ENCODE measurements at regions not wholly inside any gene's neighbourhood (a gene's known extent, or its start where the extent isn't known, plus 50 kb on each side); places are given as distances from the start of the nearest gene placed in this dataset.

DNA sequence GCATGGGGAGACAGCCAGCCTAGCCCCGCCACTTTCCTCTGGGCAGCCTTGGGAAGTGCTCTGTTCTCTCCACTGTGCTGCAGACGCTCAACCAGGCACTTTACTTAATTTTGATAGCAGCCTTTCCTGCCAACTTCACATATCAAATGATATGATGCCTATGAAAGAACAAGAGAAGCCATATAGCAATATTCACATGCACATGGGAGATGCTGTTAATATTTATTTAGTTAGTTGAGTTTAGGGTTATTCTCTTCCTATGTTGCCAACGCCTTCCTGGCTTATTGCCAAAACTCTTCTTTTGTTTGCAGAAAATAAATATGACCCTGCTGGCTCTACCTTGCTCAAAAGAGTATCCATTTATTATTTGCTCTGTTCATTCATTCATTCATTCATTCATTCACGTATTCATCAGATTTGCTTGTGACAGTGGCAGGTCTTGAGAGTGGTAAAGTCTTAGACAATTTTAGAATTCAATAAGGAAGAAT lies 99.3 kb downstream of the GATA6 start:
- CTCF ChIA-PET: no interaction called here
- H3K36me3 Mint-ChIP-seq (ENCODE audit: insufficient read depth, unreplicated experiment): no peaks in the 10 kb centered on the region
- no peak overlapping the region for H3K27ac Mint-ChIP-seq (ENCODE audit: unreplicated experiment)
- H3K9me3 Mint-ChIP-seq (ENCODE audit: low read depth, unreplicated experiment): no peaks in the 10 kb centered on the region
- H3K4me1 Mint-ChIP-seq (ENCODE audit: low read depth, unreplicated experiment): peaks cover 14% of the 10 kb centered on the region
- DNase-seq: no peak
- peaks cover 4% of the 10 kb centered on the region for H3K27me3 Mint-ChIP-seq (ENCODE audit: unreplicated experiment)
- intact Hi-C loops (cut with micrococcal nuclease; ENCODE audit: unreplicated experiment): no loop called here
- H3K4me3 Mint-ChIP-seq (ENCODE audit: low read depth, unreplicated experiment): no peak overlapping the region
- TF ChIP-seq CTCF (IDR thresholded peaks at IDR 0.05; ENCODE audit: unreplicated experiment): no peak
- no TSS peak for BruUV-seq (replicated peaks)

DNA sequence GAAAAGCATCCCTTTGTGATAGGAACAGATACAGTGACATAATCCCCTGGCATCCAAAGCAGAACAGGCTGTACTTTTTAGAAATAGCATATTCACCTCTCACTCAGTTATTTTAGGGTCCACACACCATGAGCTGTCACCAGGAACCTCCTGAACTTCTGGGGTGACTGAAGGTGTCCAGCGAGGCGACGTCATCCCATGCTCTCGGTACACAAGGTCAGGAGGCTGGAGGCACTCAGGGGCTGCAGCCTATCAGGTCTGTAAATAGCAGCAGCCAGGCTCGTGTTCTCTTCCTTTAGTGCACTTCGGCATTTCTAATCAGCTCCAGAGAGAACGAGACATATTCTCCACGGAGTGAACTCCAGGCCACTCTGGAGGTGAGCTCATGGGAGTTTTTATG lies 98.3 kb downstream of the GATA6 start:
- H3K4me3 Mint-ChIP-seq (ENCODE audit: low read depth, unreplicated experiment): no peak overlapping the region
- H3K27ac Mint-ChIP-seq (ENCODE audit: unreplicated experiment): no peak overlapping the region
- no peaks in the 10 kb centered on the region for H3K27me3 Mint-ChIP-seq (ENCODE audit: unreplicated experiment)
- DNase-seq: no peak
- H3K9me3 Mint-ChIP-seq (ENCODE audit: low read depth, unreplicated experiment): no peaks in the 10 kb centered on the region
- CTCF ChIA-PET: interaction anchor here (1.4 kb wide), 1 partner anchor 34 kb away, joined by 5 read pairs; no protein-coding TSS in a partner anchor
- H3K36me3 Mint-ChIP-seq (ENCODE audit: insufficient read depth, unreplicated experiment): no peaks in the 10 kb centered on the region
- no TSS peak for BruUV-seq (replicated peaks)
- no peak for TF ChIP-seq CTCF (IDR thresholded peaks at IDR 0.05; ENCODE audit: unreplicated experiment)
- intact Hi-C loops (cut with micrococcal nuclease; ENCODE audit: unreplicated experiment): no loop called here
- H3K4me1 Mint-ChIP-seq (ENCODE audit: low read depth, unreplicated experiment): peaks cover 22% of the 10 kb centered on the region

DNA sequence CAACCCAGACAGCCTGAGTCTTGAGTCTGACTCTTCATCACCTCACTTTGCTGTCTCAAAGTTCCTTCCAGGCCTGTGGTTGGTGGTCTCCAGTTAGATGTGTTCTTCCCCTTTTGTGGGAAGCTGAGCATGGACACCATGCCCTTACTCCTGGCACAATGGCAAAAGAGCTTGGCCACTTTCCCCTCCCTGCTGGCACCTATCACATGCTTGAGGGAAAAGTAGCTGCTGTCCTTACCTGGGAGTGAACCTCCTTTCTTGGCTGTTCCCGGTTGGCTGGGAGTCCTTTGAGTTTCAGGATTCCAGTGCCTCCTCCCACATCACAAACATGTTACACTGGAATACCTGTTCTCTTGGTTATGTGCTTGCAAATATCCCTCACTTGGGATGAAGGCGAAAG lies 97.8 kb downstream of the GATA6 start:
- no TSS peak for BruUV-seq (replicated peaks)
- CTCF ChIA-PET: interaction anchor here (1.4 kb wide), 1 partner anchor 34 kb away, joined by 5 read pairs; no protein-coding TSS in a partner anchor
- H3K27ac Mint-ChIP-seq (ENCODE audit: unreplicated experiment): no peak overlapping the region

GRCh38 chr18:22265838-22266237 lies 96.4 kb downstream of the GATA6 start:
- CTCF ChIA-PET: no interaction called here
- H3K4me3 Mint-ChIP-seq (ENCODE audit: low read depth, unreplicated experiment): no peak overlapping the region
- intact Hi-C loops (cut with micrococcal nuclease; ENCODE audit: unreplicated experiment): no loop called here
- no peaks in the 10 kb centered on the region for H3K9me3 Mint-ChIP-seq (ENCODE audit: low read depth, unreplicated experiment)
- no TSS peak for BruUV-seq (replicated peaks)
- DNase-seq: no peak
- no peaks in the 10 kb centered on the region for H3K27me3 Mint-ChIP-seq (ENCODE audit: unreplicated experiment)
- H3K36me3 Mint-ChIP-seq (ENCODE audit: insufficient read depth, unreplicated experiment): no peaks in the 10 kb centered on the region
- H3K27ac Mint-ChIP-seq (ENCODE audit: unreplicated experiment): no peak overlapping the region
- H3K4me1 Mint-ChIP-seq (ENCODE audit: low read depth, unreplicated experiment): peaks cover 22% of the 10 kb centered on the region
- TF ChIP-seq CTCF (IDR thresholded peaks at IDR 0.05; ENCODE audit: unreplicated experiment): no peak

More for the DNA sequence above, 97.8 kb downstream of the GATA6 start:
- Mint-ChIP-seq H3K9me3 (ENCODE audit: low read depth, unreplicated experiment) (no peaks in the 10 kb centered on the region), H3K4me3 (ENCODE audit: low read depth, unreplicated experiment) (no peak overlapping the region), H3K4me1 (ENCODE audit: low read depth, unreplicated experiment) (peaks cover 22% of the 10 kb centered on the region), H3K36me3 (ENCODE audit: insufficient read depth, unreplicated experiment) (no peaks in the 10 kb centered on the region), H3K27me3 (ENCODE audit: unreplicated experiment) (no peaks in the 10 kb centered on the region)
- DNase-seq: no peak
- no peak for TF ChIP-seq CTCF (IDR thresholded peaks at IDR 0.05; ENCODE audit: unreplicated experiment)
- intact Hi-C loops (cut with micrococcal nuclease; ENCODE audit: unreplicated experiment): no loop called here

Data from Calu3 (cell line).